ENCODE measurements at regions not wholly inside any gene's neighbourhood (a gene's known extent, or its start where the extent isn't known, plus 50 kb on each side); places are given as distances from the start of the nearest gene placed in this dataset.

DNA sequence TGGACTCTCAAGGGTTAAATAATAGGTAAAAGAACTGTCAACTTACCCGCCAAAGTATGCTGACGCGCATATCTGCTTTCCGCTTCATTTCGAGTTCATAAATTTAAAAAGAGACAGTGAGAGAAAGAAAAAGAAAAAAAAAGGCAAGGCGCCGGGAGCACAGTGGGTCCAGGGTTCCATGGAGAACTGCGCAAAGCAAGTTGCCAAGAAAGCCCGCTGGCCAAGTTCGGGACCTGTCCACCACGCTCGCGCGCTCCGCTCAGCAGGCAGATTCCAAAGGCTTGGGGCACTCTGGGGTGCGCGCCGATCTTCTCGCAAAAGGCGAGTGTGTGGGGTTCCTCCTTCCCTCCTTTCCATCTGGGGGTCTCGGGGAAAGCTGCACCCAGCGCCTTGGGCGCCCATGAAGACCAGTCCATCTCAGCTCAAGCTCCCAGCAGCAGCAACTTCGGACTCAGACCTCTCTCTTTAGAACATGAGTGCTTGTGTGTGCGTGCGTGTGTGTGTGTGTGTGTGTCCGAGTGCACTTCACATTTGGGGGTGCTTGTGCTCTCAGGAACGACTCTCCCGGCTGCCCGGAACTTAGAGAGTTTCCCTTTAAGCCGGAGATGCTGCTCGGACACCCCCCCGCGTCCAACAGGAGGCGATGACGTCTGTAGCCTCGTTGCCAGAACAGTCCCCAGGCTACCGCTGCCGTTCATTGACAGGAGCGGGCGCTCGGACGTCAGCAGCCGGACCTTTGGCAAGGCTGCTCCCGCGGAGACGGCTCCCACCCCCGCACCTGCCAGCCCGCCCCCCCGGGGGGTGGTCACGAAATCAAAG is 180.0 kb downstream of the TBXT start:
- no peak for DNase-seq (ENCODE audit: extremely low read depth in 1 of 2, low read depth in 1 of 2)

DNA sequence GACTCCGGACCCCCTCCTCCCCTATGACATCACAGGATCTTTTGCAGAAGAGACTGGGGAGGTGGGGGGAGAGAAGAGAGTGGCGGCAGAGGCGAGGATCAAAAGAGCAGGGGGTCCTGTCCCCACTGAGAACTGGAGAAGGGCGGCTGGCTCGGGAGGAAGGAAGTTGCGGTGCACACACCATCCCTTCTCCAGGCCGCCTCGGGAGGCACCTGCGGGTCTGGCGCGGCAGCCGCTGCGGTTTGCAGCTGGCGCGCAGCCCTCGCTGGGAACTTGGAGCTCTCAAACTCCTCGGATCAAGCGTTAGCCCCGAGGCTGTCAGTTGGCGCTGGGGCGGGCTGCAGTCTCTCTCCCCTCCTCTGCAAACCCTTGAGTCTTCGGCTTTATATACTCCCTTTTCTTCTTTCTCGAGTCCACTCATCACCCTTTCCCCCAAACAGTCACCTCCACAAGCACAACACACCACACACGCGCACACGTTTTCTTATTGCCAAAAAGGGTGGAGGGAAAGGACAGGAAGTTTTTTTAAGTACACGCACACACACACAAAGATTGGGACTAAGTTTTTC is 180.7 kb downstream of the TBXT start:
- no peak for DNase-seq (ENCODE audit: extremely low read depth in 1 of 2, low read depth in 1 of 2)

DNA sequence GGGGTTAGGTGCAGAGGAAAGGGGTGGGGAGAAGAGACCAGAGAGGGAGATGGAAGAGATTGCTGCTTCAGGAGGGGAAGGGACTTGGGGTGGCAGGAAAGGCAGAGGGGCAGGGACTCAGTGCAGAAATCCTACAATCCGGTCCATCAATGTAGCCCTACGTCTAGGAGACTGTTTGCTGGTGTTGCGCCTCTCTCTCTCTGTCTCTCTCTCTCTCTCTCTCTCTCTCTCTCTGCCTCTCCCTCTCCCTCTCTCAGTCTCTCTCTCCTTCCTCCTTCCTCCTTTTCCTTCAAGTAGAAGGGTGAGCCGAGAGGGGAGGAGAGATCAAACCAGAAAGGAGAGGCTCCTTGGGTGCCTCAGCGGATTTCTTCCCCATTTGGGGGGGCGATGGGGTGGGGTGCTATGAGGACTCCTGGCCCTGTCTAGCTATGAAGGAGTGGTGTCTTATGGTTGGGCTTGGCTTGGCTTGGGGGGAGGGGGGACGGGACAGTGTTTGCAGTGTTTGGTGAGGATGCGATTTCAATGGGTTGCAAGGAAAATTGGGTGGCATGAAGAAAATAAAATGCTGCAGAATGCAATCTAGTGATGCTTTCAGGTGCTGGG is 181.2 kb downstream of the TBXT start:
- no peak for DNase-seq (ENCODE audit: extremely low read depth in 1 of 2, low read depth in 1 of 2)

DNA sequence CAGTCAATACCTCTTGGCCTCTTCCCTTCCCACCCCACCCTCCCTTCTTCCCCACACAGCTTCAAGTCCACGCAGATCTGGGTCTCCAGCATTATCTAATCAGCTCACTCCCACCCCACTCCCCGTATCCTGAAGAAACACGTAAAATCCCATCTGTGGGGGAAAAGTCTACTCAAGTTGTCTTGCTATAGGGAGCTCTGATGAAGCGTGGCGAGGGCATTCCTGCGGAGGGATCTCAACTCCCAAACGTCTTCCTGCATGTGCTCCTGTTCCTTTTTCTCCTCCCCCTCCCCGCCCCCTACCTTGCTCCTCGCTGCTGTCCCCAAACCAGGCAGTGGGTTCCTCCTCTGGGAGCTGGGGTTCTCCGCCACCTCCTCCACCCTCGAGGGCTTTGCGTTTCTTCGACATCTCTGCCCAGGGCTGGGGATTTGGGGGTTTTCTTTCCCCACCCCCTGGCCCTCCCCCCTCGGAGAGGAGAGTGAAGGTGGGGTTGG is 181.8 kb downstream of the TBXT start:
- no peak for DNase-seq (ENCODE audit: extremely low read depth in 1 of 2, low read depth in 1 of 2)

DNA sequence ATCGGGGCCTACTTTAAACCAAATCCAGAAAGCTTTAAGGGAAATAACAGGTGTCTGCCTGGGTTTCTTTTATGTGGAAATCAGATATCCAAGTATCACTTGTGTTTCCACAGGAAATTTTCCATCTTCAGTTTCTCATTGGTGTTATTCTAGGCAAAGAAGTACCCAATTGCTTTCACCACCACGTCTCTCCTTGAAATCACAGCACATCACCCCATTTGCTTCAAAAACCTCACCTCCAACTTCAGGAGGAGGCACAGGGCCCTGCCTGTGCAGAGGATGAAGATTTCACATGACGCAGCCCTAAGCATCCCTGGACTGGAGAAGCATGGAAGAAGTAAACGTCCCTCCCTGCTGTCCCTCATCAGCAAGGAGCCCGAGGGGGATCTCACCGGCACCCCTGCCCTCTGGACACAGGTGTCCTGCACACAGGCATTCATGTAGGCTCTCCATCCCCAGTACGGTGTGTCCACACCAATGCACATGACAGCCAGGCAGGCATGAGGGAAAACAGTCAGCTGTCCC is 182.3 kb downstream of the TBXT start:
- no peak for DNase-seq (ENCODE audit: extremely low read depth in 1 of 2, low read depth in 1 of 2)

DNA sequence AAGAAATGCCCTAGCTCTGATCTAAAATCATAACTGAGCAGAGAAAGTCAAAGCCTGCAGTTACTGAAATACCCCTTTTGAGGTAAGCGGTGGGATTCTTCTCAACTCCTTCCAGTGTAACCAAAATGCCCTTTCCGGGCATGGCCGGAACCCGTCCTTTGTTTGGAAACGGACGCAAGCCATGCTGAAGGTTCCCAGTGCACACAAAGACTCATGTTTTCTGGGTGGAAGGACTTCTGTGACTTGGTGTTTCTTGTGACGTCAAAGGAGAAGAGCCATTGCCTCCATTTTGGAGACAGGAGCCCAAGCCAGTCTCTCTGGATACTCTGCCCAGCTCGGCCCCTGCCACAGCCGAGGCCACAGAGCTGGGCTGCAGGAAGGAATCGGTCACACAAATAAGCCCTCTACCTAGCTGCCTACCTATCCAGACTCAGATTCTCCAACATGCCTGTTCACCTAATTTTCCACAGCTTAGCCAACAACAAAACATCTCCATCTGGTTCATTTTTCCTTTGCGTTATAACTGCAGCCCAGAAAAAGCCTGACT is 182.8 kb downstream of the TBXT start:
- no peak for DNase-seq (ENCODE audit: extremely low read depth in 1 of 2, low read depth in 1 of 2)

DNA sequence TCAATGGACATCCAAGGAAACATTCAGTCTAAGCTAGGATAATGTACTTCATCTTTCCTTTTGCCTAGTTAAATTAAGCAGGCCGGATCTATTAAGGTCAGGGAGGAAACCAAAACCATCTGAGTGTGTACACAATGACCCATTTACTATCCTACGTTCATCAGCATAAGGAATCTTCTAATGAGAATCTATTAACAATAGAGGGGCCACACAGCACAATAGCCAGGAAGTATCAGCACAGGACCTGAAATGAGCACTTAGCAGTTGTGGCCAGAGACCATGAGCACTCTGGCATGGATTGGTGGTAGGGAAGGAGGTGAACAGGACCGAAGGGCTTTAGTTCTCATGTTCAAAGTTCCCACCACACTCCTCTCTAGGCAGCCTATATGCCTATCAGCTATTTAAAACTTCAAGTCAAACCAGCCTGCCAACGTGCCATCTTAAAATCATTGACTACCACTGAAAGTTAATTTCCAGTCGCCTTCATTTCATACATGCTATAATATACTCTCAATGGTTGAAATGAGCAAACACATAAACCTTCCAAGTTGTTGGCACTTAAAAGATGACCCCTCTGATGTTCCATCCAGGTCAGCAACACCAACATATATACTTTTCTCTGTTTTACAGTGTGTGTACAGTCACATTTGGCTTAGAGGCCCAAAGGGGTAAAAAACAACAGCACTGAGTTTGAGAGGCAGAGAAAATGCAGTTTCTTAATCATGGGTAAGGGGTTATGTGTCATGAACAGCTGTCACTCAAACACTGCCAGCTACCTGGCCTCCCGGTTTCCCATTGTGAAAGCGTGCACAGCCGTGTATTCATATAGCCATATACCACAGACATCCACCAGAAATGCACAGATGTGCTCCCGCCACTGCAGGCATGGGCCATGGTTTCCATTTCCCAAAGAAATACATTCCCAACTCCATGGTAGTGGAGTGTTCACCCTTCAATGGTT is 184.3 kb downstream of the TBXT start:
- DNase-seq (ENCODE audit: extremely low read depth in 1 of 2, low read depth in 1 of 2), result no peak

DNA sequence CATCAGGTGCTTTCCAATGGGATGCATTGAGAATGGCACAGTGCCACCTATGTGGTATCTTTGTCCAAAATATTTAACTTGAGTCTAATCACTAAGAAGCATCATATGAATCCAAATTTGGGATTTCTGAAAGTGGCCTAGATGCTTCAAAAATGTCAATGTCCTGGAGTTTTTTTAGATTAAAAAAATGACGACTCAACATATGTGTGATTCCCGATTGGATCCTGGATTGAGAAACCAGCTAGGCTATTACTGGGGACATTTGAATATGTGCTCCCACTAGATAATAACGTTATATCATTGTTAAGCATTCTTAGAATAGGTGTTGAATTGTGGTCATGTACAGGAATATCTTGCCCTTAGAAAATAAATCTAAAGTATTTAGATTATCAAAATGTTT is 189.2 kb downstream of the TBXT start:
- DNase-seq (ENCODE audit: extremely low read depth in 1 of 2, low read depth in 1 of 2), result no peak

DNA sequence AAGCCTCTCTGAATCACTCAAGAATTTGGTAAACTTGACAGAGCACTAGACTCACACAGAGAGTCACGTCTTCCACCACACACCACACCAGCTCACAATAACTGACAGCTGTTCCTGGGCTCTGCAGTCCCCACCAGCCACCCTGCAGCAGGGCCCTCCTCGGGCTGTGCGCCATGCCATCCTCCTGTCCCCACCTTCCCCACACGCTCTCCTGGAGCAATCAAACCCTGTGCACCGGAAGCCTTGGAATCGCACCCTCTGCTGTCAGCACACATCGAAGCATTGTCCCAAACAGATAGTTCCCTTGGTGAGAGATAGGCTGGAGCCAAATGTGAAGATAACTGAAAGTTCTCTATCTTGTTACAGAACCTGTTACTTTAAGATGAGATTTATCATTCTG is 191.0 kb downstream of the TBXT start:
- no peak for DNase-seq (ENCODE audit: extremely low read depth in 1 of 2, low read depth in 1 of 2)

DNA sequence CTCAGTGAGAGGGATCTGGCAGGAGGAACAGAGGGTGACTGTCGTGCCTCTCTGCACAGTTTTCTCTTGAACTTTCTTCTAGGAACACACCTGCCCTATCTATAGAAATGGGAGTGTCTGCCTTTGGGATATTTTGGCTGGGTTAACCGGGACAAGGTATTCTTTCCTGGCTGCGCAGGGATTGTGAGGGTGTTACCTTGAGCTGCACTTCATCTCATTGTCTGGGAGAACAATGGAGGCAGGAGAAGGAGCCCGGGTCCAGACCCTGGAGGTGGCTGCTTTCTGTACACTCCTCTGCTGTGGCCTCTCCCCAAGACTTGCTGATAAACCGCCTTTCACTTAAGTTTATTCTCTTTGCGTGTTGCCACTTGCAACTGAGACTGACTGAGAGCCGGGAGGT is 192.8 kb downstream of the TBXT start:
- DNase-seq (ENCODE audit: extremely low read depth in 1 of 2, low read depth in 1 of 2), result no peak

DNA sequence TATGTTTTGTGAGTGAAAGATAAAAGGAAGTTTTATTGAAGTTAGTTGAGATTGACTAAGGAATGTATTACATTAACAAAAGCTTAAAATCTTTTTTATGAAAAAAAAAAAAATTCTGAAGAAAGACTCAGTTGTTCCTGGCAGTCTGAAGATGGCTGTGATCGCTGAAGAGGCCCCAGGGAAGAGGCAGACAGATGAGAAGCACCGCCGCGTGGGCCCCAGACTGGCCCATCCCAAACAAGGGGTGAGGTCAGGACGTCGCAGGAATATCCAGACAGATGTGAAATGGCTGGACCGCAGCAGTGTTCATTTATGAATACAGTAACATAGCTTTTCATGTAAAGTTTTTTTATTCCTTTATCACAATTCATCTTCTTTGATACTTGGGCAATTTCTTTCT is 194.2 kb downstream of the TBXT start:
- no peak for DNase-seq (ENCODE audit: extremely low read depth in 1 of 2, low read depth in 1 of 2)

DNA sequence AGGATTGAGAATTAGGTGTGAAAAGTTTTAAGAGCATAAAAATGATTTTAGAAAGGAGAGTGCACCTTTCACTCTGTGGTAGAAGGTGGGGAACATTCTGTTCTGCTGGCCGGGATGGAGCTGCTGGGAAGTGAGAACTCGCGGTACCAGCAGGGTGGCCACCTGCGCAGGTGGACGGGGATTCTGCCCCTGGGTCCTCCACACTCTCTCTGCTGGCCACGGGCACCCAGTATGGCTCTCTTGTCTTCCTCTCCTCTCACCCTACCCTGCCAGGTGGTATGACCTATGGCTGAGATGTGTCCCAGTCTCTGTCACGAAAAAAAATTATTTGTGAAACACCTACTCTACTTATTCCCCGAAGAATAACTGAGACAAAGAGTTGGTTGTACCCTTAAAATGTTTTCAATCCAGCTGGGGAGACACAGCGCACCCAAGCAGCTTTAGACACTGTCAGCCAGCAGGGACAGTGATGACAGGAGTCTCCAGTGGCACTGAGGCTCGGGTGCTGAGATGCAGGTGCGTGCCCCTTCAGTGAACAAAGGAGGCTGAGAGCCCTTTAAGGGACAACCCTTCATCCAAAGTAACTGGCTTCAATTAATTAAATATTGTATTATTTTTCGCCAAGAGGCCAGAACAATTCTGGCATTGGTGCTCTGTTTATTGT is 195.4 kb downstream of the TBXT start:
- DNase-seq (ENCODE audit: extremely low read depth in 1 of 2, low read depth in 1 of 2), result no peak

DNA sequence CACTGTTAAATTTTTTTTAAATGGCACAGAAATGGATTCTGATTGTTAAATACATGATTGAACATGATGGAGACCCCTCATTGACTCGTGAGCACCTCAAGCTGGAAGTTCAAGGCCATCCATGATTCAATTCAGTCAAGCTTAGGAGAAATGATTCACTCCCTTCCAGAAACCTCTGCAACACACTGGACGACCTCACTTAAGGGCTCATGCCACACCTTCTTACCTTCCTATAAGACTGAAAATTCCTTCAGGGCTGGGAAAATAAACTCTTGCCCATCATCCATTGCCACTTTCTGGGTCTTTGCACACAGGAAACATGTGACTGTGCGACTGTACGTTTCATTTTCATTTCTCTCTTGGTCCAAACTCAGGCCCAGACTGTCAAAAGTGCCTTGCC is 196.4 kb downstream of the TBXT start:
- DNase-seq (ENCODE audit: extremely low read depth in 1 of 2, low read depth in 1 of 2), result no peak

DNA sequence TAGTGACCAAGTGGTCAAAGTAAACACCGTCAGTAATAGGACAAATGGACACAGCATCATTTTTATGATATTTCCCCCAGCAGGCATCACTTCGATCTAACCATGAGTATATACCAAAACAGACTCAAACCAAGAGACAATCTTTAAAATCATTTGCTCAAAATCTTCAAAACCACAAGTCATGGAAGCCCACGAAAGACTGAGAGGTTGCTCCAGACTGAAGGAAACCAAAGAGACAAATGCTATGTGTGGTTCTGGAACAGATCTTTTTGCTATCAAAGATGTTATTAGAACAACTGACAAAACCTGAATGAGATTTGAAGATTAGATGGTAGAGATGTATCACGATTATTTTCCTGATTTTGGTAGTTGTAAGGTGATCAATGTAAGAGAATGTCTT is 197.7 kb downstream of the TBXT start:
- DNase-seq (ENCODE audit: extremely low read depth in 1 of 2, low read depth in 1 of 2), result no peak

DNA sequence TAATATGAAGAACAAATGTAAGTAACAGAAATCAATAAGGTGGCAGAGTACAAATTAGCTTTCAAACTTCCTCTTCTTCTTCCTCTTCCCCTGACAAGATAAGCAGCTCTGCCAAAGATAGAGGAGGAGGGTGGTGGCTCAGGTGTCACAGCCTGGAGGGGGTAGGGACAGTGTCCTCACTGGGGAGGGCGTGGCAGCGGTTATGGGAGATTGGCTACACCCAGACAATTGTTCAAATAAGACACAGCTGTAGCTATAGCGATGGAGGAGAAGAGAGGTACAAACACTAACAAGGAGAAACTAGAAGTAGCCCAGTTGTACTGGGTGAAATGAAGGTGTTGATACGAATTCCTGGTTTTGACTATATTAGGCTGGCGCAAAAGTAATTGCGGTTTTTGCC is 198.5 kb downstream of the TBXT start:
- DNase-seq (ENCODE audit: extremely low read depth in 1 of 2, low read depth in 1 of 2), result no peak

DNA sequence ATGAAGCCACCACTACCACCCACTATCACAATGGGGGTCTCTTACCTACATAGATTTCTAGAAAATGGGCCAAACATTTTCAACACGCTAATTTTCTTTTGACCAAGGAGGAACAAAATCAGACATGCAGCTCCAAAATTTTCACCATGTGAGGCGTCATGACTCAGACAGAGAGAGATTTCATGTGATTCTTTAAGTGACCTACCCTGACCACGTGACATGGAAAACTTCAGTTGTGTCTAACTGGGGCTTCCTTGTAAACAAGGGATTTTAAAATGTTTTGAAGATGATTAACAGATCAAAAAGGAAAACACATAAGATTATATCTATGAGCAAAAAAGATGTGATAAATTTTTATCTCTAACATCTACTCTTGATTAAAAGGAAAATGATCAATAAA is 199.2 kb downstream of the TBXT start:
- no peak for DNase-seq (ENCODE audit: extremely low read depth in 1 of 2, low read depth in 1 of 2)

DNA sequence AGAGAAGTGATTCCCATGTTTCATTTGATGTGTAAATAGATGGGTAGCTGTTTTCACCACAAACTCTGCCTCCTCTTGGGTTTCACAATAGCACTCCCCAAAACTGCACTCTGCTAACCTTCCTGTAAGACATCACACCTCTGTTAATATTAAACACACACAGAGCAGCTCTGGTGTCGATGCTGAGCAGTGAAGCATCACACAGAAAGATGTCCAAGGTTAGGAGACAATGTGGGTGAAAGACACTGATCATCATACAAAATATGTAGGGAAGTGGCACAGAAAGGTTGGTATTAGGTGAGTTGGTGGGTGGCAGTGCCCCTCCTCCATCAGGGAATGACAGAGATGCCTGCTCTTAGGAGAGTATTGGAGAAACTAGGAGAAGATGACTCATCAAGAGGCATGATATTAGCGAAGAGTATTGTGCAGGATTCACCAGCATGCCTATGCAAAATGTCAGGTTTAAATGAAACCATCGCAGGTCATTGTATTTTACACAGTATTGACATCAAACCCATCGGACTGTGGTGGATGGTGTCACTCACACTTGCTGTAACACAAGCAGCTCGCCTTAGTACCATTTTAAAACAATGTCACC is 199.7 kb downstream of the TBXT start:
- DNase-seq (ENCODE audit: extremely low read depth in 1 of 2, low read depth in 1 of 2), result no peak

DNA sequence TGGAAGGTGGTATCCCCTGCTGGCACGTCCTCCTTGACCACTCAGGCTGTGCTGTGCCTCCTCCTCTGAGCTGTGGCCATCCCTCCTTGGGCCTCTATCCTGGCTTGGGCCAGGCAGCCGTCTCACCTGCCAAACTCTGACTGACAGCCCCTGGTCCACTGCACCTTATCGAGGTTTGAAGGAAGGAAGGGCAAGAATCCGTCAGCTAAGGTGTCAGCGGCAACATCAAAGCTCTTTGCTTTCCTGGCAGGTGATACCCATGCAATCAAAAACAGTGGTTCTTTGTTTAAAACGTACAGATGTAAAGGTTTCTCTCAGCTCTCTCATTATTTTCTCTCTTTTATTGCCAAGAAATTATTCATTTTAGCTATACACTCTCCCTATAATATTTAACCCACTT is 203.9 kb downstream of the TBXT start:
- no peak for DNase-seq (ENCODE audit: extremely low read depth in 1 of 2, low read depth in 1 of 2)

DNA sequence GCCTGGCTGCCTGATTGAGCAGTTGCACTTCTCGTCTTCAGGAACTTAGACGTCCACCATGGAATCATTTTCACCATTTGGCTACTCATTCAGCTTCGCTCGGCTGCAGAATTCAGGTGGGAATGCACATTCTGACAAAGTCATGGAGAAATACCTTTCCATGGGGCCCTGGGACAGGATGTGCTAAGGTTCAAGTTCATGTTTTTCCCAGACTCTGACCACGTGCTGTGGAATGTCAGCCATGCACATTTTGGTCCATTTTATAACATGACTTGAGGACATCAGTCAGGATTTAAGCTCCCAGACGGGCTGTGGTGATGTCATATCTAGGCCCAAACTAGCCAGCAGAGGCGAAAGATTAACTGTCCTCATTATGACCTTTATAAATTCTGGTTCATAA is 205.3 kb downstream of the TBXT start:
- DNase-seq (ENCODE audit: extremely low read depth in 1 of 2, low read depth in 1 of 2), result no peak

DNA sequence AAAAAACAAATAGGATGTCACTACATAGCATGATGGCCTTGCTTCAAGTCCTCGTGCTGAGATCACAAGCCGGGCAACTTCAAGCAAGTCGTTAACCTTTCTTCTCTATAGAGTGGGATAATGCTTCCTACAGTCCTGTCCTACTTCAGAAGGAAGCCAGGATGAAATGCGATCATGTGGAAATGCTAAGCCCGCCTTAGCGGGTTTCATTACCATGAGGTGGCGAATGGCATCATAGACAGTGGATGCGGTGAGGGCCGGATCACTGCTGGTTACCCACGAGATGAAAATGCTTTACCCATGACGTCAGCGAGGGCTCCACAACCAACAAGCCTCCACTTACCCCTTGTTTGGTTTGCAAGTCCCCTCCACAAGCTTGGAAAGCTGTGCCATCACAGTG is 206.4 kb downstream of the TBXT start:
- DNase-seq (ENCODE audit: extremely low read depth in 1 of 2, low read depth in 1 of 2), result no peak

Data from stimulated activated CD8-positive, alpha-beta memory T cell treated with anti-CD3 and anti-CD28 coated beads, Interleukin-7, amount 100 ng/mL, for 48 hours (primary cell).